HG02938 (cell line): ENCODE measurements at regions not wholly inside any gene's neighbourhood (a gene's known extent, or its start where the extent isn't known, plus 50 kb on each side); places are given as distances from the start of the nearest gene placed in this dataset.

ENCODE experiments used
- ATAC-seq: cut with Tn5 transposase; IDR thresholded peaks from one replicate; pipeline ENCODE4 v1.9.1; 2021; ENCODE audit warnings: mild to moderate bottlenecking, moderate library complexity; ENCODE audit not compliant: unreplicated experiment

DNA sequence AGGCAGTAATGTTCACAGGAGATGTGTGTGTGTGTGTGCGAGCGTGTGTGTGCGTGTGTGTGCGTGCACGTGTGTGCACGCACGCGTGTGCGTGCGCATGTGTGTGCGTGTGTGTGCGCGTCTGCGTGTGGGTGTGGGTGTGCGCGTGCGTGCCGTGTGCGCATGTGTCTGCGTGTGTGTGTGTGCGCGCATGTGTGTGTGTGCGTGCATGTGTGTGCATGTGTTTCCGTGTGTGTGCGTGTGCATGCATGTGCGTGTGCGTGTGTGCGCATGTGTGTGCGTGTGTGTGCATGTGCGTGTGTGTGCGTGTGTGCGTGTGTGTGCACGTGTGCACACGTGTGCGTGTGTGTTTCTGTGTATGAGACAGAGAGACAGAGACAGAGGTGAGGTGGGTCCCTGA, 136.0 kb upstream of the CST7 start:
- no peak for ATAC-seq

DNA sequence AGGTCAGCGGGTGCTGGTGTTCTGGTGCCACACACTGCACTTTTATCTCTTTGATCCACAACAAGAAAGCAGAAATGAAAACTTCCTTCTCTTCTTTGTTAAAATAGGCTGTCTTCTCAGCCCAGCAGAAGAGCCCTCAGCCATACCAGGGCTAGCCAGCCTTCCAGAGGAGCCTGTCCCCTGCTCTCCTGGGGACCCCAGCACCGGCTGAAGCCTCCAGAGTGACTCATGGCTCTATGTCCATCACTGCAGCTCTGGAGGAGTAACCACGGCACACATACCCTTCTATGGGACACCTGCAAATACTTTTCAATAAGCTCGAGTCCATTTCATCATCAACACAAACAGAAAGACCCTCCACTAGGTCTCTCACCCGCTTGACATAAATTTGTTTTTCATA, 135.6 kb upstream of the CST7 start:
- ATAC-seq, result no peak

DNA sequence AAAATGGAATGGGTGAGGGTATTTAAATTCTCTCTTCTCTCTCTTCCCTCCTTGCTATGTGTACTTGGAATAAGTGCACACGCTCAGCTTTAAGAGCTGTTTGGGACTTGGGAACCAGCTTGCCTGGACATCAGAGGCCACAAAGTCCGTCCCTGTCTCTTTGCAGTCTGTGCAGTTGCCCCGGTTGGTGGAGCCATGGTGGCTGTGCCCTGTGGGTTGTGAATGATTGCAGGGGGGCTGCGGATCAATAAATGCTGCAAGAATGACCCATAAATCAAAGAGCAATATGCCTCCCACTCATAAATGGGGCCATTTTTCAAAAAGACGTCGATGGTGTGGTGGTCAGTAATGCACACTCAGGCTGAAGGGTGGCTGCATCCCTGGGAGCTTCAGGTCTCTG, 135.1 kb upstream of the CST7 start:
- no peak for ATAC-seq

DNA sequence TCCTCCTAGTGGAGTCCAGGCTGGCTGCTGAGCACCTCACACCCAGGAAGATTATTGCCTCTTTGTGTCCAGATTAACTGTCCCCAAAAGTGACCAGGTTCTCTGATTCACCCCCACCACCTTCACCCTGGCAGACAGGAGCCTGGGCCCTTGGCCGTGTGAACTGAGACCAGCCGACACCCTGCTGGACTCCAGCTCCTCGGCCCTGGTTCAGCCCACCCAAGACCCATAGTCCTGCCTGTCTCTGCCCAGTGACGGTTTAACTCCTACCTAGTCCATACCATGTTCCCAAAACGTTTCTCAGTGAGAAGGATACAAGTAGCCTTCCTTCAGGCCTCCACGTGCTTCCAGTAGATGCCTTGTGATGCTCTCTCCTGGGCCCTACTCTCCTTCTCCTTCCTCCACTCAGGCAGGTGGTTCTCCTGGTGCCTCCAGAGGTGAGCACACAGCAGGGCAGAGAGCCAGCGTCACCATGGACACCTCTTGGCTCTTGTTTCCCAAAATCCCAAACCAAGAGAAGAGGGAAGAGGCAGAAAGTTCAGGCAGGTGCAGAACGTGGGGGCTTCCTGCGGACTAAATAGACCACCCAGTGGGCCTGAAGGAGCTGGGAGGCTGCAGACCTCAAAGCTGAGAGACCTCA, 134.4 kb upstream of the CST7 start:
- no peak for ATAC-seq

DNA sequence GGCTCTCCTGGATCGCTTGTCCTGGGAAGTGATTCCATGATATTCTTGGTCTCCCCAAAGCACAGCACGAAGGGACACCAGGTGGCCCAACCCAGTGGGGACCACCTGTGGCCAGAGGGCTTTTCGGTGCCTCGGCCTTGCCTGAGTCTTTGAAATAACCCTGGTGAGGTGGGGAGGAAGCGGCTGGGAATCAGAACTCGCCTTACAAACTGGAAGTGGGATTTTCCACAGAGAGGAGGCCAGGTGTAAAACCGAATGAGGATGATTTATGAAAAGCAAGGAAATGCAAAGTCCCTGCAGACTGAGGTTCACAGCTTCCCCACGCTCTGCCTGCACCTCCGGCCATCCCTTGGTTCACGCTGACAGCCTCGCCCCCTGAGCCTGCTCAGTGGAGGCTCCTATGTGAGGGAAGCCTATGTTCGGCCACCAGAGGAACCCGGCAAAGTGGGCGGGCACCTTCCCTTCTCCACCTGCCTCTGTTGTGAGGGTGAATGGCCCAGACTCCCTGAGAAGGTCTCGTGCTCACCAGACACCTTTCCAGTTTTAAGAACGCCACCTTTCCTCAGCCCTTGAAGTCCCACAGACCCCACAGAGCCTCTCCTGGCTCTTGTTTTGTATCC, 133.8 kb upstream of the CST7 start:
- no peak for ATAC-seq

DNA sequence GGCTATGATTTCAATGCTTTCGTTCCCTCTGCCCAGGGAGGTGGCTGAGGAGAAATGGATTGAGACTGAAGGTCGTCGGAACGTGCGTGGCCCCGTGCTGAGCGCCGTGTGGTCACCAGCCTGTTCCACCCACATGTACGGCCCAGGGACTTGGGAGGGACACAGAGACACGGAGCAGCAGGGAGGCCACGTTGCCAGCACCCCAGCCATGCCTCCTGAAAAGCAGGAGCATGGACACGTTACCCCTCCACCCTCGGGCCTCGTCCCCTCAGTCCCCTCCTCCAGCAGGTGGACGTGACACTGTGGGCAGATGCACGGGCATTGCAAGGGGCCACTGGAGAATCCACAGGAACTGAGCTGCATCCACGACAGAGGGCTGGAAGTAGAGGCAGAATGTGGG, 133.1 kb upstream of the CST7 start:
- ATAC-seq, result no peak

DNA sequence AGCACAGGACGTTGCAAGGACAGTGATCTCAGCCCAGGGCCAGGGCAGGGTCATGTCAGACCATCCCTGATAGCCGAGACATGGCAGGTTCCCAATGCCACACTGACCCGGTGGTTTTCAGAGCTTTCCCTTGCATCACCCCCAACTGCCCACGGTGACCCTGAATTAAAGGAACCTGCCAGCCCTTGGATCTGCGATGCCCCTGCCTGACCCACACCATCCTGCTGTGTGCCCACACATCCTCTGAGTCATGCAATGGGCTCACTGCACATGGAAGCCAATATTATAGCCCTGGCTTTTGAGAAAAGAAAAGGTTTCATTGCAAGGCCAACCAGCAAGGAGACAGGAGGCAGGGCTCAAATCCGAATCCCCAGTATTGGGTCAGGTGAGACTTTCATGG, 132.6 kb upstream of the CST7 start:
- no peak for ATAC-seq

DNA sequence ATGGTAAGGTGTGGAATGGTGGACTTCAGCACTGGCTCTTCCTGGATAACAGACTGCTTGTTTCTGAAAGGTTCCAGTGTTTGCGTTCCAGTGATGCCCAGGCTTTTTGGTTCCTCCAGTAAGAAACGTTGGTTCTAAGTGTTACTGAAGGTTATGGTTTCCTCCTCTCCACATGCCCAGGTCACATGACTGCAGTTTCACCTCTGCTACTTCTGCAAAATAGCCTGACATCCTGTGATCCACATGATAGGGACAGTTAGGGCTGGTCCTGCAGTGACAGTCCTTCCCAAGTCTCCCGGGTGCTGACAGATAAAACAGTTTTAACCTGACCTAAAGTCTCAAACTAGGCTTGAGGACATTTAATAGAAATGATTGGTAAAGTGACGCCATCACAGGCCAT, 132.2 kb upstream of the CST7 start:
- no peak for ATAC-seq

DNA sequence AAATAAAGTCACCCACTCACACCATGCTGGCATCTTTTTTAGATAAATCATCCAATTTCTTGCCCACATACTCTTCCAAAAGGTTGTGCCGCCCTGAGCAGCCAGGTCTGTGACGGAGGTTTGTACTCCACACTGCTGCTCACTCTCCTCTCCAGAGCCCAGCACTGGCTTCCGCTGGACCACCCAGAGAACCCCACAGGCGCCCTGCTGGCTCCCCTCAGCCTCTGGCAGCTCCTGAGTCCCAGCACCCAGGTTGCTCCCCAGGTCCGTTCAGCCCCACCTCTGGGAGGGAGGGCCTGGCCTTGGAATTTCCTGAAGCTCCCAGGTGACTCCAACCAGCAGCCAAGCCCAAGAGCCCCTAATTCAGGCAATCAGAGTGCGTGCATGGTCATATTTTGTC, 131.7 kb upstream of the CST7 start:
- no peak for ATAC-seq

DNA sequence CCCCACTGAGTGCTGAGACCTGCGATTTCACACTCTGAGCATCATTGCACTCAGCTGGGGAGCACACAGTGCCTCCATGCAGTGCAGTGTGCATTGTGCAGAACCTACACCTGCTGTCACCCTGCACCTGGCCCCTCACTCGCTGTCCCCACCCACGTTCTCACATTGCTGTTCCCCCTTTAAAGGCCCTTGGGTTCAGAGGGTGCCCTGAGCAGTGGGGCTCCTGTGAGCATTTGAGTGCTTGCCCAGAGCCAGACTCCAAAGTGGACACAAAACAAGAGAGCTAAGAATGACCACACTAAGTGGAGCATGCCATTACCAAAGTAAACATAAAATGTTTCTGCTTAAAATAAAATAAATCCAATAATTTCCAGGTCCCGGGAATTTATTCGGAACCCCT, 131.0 kb upstream of the CST7 start:
- no peak for ATAC-seq

DNA sequence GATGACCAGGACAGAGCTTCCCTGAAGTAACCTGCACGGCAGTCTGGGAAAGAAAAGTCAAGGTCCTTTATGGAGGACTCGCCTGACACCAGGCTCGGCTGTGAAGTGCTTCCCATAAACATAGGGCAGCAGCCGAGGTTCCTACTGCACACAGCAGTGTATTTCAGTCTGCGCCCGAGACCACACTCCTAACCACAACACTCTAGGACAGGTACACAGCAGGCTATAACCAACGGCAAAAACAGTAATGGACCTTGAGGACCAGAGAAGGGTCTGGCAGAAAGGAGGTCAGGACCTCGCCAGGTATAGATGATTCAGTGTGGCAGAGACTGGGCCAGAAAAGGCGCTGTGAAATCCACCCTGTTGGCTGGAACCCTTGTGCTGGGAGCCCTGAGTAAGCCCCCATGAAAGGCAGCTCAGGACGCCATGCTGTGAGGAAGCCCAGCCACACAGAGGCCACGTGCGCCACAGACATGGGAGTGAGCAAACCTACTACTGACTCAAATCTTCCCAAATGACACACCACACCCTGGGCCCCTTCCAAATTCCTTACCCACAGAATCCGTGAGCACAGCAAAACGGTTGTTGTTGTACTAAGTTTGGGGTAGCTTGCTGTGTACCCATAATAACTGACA, 129.6 kb upstream of the CST7 start:
- no peak for ATAC-seq

DNA sequence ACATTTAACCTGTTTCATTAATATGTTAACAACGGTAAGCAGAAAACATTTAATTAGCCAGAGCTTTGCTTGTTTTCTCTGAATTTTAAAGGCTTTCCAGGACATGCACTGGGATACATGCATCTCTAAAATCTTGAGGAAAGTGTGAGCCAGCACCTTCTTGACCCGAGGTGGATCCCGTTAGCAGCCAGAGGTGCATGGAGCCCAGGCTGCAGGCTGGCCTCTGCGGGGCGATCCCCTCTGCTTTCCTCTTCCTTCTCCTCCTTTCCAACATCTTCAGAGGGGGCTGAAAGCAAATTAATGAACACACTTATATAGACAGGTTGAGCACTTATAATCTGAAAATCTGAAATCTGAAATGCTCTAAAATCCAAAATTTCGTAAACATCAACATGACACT, 128.7 kb upstream of the CST7 start:
- no peak for ATAC-seq

DNA sequence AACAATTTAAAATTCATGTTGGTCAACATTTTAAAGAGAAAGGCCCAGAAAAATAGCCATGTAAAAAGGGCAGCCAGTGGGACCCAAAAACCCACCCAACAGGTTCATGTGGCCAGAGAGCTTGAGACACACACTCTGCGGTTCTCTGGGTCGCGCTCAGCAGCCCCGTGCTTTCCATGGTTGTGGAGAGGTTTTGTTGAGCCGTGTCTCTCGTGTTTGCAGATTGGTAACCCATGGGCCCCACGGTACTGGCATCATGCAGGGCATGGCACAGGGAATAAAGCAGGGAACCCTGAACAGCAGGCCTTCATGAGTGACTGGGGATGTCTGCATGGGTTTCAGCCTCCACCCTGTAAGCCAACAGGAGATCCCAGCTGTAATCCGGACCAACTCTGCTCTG, 127.7 kb upstream of the CST7 start:
- no peak for ATAC-seq

DNA sequence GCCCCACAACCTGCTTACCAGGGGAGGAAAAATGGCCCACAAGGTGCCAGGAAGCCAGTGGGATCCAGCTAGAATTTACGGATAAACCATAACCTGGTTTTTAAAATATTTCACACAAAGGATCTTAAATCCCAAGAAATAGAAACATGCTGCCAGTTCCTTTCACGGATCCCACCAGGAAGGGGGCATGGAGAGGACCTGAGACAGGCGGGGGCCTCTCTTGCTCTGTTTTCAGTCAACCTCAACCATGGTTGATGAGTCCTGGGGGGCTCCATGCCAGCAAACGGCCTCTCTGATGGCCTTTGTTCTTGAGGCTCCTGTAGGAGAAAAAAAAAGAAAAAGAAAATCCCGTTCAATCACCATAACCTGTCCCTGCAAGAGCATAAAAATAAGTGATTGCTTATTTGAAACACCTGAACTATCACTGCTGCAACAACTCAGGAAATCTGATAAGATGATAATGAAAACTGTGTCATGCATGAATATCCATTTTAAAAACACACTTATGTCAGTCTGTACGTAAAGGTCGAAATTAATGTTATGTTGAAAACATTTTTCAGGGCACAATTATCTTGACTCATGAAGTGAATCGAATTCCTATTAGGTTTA, 125.8 kb upstream of the CST7 start:
- ATAC-seq, result no peak

DNA sequence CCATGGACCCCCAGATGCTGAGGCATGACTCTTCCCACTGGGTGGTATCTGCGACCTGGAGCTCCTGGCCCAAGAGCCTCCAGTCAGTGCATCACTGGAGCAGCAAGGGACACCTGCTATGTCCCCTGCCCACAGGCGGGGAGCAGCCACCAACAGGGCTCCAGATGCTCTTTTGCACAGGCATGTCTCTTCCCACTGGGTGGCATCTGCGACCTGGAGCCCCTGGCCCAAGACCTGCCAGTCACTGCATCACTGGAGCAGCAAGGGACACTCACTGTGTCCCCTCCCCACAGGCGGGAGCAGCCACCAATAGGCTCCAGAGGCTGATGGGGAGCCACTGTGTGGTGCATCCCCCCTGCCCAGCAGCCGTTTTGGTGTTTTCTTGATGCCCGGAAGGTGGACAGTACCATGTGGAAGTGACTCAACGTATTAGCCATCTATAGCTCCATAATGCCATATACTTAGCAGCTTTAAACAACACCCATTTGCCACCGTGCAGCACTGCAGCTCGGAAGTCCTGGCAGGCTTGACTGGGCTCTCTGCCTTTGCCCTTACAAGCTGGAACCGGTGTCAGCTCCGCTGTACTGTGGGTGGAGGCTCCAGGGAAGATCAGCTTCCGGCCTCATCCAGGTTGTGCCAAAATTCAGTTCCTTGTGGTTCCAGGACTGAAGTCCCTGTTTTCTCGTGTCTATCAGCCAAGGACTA, 124.9 kb upstream of the CST7 start:
- no peak for ATAC-seq

DNA sequence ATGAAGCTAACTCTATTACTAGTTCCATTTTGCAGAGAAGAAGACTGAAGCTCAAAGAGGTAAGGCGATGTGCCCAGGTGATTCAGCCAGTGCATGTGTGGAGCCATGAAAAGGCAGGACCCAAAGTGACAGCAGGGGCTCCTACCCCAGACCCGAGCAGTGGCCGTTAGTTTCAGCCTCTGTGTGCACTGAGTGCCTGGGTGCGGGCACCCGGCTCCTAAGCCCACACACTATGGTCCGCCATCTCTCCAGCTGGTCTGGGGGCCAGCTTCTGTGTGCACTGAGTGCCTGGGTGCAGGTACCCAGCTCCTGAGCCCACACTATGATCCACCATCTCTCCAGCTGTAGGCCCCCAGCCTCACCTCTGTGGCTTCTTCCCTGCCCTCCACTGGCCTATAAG, 123.5 kb upstream of the CST7 start:
- ATAC-seq, result no peak

DNA sequence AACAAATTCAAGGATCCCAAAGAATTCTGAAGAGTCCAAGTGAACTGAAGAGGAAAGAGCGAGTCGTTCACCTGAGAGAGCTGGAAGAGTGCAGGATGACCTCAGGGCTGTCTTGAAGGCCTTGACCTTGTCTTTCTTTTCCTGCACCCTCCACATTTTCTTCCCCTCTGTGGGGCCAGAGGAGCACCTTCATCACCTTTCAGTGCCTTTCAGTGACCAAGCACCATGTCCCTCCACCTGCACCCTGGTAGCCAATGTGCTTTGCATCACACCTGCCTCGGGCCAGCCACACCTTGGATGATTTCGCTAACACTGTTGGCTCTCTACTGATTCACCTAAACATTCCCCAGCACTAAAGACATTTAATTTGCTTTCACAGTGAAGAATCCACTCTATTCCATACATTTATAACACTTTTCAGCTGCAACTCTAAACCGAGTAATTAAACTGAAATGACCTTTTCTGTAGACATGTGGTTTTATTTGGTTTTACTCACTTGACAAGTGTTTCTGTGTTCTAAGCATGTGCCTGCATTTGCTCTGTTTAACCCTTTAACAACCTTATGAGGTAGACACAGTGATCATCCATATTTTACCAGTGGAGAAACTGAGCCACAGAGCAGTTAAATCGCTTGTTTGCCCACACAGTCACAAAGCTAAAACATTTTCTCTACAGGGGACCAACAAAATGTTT, 121.3 kb upstream of the CST7 start:
- no peak for ATAC-seq

DNA sequence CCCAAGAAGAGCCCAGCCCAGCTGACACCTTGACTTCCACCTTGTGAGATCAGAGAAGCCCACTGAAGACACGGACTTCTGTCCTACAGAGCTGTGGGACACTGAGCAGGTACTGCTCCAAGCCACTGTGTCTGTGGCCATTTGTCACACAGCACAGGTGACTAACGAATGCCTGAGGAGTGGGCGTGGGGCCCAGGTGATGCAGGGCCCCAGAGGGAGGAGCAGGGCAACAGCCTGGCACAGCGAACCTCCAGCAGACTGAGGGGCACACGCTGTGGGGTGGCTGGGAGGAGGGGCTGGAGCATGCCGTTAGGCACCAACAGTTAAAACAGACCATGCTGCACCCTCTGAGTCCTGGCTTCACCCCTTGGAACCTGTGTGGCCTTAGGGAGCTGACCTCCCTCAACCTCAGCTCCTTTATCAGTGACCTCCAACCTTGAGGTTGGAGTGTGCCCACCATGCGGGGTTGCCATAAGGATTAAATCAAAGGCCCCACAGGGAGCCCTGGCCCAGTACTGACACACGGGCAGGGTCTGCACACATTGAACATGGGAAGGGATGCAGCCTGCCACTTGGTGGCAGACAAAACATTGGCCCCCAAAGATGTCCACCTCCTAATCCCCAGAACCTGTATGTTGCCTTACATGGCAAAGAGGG, 119.9 kb upstream of the CST7 start:
- ATAC-seq, result no peak

DNA sequence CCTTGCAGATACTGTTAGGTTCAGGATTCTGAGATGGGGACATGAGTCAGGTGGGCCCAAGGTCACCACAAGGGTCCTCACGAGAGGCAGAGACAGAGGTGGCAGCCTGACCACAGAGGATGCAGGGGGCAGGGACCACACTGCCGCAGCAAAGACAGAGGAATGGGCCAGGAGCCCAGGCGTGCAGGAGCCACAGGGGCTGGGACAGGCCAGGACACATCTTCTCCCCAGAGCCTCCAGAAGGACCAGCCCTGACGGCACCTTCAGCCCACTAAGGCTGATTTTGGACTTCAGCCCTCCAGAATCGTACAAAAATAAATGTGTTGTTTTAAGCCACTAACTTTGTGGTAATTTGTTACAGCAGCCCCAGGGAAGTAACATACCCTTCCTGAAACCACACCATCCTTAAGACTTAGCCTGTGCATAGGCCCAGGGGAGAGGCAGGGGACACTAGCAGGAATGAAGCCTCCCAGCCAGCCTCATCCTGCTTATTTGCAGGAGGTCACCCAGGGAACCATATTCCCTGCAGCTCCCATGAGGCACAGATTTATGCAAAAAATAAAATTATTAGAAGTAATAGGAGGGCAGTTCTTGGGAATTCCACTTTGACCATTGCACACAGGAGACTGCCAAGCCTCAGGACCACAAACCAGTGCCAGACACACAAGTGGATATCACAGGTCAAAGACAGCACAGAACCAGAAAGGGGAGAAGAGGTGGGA, 119.3 kb upstream of the CST7 start:
- ATAC-seq, result no peak

DNA sequence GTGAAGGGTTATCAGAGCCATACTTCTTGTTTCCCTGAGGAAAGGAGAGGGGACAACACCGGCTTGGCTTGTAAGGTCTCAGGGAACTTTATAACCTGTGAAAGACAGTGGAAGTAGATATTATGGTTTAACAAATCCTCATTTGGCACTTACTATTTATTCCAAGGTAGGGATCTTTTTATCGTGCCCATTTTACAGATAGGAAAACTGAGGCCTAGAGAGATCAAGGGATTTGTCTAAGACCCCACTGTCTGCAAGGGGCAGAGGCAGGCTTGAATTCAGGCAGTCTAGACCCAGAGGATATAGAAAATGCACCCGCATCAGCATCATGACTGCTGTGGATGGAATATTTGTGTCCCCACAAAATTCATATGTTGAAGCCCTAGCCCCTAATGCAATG, 118.4 kb upstream of the CST7 start:
- ATAC-seq, result no peak
